ENCODE measurements at regions not wholly inside any gene's neighbourhood (a gene's known extent, or its start where the extent isn't known, plus 50 kb on each side); places are given as distances from the start of the nearest gene placed in this dataset.

DNA sequence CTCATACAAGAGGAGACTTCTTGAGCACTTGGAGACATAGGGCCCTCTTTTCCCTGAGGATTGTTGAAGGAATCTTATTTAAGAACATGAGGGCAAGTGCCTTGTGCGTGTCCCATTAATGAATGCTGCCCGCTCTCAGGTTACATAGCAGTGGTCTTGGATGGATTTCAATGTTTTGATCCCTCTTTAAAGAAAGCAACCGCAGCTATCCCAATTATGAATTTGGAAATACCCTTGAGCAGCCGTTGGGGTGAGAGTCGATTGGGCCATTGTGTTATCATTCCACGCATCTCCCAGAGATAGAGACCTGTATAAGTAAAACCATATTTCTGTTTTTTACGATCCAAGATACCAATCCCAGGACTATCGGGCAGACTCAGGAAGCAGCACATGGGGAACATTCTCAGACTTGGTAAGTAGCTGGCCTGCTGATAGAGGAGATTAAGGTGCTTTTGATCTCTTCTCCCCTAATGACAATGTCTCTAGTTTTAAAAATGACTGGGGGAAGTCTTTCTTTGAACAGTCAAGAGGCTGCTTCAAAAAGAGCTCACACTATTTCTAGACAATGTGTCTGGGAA, 145.3 kb downstream of the MACROH2A1 start:
- TF ChIP-seq, protein P1, sequence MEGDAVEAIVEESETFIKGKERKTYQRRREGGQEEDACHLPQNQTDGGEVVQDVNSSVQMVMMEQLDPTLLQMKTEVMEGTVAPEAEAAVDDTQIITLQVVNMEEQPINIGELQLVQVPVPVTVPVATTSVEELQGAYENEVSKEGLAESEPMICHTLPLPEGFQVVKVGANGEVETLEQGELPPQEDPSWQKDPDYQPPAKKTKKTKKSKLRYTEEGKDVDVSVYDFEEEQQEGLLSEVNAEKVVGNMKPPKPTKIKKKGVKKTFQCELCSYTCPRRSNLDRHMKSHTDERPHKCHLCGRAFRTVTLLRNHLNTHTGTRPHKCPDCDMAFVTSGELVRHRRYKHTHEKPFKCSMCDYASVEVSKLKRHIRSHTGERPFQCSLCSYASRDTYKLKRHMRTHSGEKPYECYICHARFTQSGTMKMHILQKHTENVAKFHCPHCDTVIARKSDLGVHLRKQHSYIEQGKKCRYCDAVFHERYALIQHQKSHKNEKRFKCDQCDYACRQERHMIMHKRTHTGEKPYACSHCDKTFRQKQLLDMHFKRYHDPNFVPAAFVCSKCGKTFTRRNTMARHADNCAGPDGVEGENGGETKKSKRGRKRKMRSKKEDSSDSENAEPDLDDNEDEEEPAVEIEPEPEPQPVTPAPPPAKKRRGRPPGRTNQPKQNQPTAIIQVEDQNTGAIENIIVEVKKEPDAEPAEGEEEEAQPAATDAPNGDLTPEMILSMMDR (IDR thresholded peaks at IDR 0.05; ENCODE audit: low read depth, low read length), result no peak
- TF ChIP-seq EZH2phosphoT487 (IDR thresholded peaks at IDR 0.05; ENCODE audit: low read depth), result no peak

Data from OCI-LY3 (cell line).